ENCODE measurements at regions not wholly inside any gene's neighbourhood (a gene's known extent, or its start where the extent isn't known, plus 50 kb on each side); places are given as distances from the start of the nearest gene placed in this dataset.

DNA sequence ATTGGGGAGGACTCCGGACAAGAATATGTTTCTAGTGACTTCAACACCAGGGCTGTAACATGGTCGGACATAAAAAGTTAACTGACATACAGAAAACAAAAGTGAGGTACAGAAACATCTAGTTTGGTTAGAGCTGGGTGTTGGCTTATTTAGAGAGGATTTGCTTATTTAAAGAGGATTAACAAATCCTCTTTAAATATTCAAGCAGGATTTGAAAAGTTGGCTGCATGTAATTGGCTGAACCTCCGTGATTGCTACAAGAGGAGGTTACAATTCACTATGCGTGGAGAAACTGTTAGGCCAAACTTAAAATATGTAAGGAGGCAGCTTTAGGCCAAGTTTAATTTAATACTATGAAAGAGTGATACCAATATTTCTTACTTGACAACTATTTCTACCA lies 2707.4 kb downstream of the ARAP2 start:
- H3K4me3 ChIP-seq (ENCODE audit: low read length, poor library complexity, severe bottlenecking), result no peak overlapping the region
- H2AFZ ChIP-seq (ENCODE audit: low read length), result no peak overlapping the region
- no peaks in the 10 kb centered on the region for H4K20me1 ChIP-seq (ENCODE audit: insufficient read depth, low read length, poor library complexity, severe bottlenecking)
- H3F3A ChIP-seq (ENCODE audit: low read depth), result no peaks in the 10 kb centered on the region
- no peak overlapping the region for H3K9ac ChIP-seq (ENCODE audit: low read depth, low read length, poor library complexity, severe bottlenecking)
- H3K79me2 ChIP-seq (ENCODE audit: insufficient read depth, low read length), result no peaks in the 10 kb centered on the region
- no peaks in the 10 kb centered on the region for H3K4me1 ChIP-seq (ENCODE audit: insufficient read depth, low read length, poor library complexity, severe bottlenecking)
- no peaks in the 10 kb centered on the region for H3K9me2 ChIP-seq (replicated peaks; ENCODE audit: low read depth, low read length)
- TF ChIP-seq CTCF (conservative IDR thresholded peaks at IDR 0.05; ENCODE audit: low read length) (no peak), EZH2phosphoT487 (IDR thresholded peaks at IDR 0.05; ENCODE audit: borderline replicate concordance) (no peak)
- H3K27me3 ChIP-seq (ENCODE audit: insufficient read depth, low read length, poor library complexity, severe bottlenecking), result no peaks in the 10 kb centered on the region
- H3K9me3 ChIP-seq (ENCODE audit: insufficient read depth, low read depth, low read length), result no peaks in the 10 kb centered on the region
- no peaks in the 10 kb centered on the region for H3K36me3 ChIP-seq (ENCODE audit: insufficient read depth, low read length)
- H3K4me2 ChIP-seq (ENCODE audit: low read depth, low read length, poor library complexity, severe bottlenecking), result no peak overlapping the region

DNA sequence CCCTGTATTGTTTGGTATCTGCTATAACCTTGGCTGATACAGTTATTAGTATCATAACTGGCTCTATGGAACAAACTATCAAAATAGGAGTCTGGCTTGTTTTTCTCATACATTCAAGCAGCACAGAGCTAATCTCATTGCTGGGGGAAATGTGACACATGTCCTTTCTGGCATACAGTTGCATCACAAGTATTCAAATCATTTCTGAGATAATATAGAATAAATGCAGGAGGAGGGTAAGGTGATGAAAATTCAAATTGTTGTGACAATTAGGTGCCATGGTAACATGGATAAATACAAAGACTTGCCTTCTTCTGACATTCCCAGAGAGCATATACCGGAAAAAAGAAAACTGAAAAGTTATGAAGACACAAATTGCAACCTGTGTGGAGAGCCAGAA lies 2706.8 kb downstream of the ARAP2 start:
- Histone ChIP-seq H3F3A (ENCODE audit: low read depth) (no peaks in the 10 kb centered on the region), H3K4me2 (ENCODE audit: low read depth, low read length, poor library complexity, severe bottlenecking) (no peak overlapping the region), H3K27me3 (ENCODE audit: insufficient read depth, low read length, poor library complexity, severe bottlenecking) (no peaks in the 10 kb centered on the region), H3K9ac (ENCODE audit: low read depth, low read length, poor library complexity, severe bottlenecking) (no peak overlapping the region), H3K36me3 (ENCODE audit: insufficient read depth, low read length) (no peaks in the 10 kb centered on the region), H3K9me2 (replicated peaks; ENCODE audit: low read depth, low read length) (no peaks in the 10 kb centered on the region), H4K20me1 (ENCODE audit: insufficient read depth, low read length, poor library complexity, severe bottlenecking) (no peaks in the 10 kb centered on the region), H3K79me2 (ENCODE audit: insufficient read depth, low read length) (no peaks in the 10 kb centered on the region), H3K4me1 (ENCODE audit: insufficient read depth, low read length, poor library complexity, severe bottlenecking) (no peaks in the 10 kb centered on the region), H2AFZ (ENCODE audit: low read length) (no peak overlapping the region), H3K4me3 (ENCODE audit: low read length, poor library complexity, severe bottlenecking) (no peak overlapping the region), H3K9me3 (ENCODE audit: insufficient read depth, low read depth, low read length) (no peaks in the 10 kb centered on the region)
- TF ChIP-seq EZH2phosphoT487 (IDR thresholded peaks at IDR 0.05; ENCODE audit: borderline replicate concordance) (no peak), CTCF (conservative IDR thresholded peaks at IDR 0.05; ENCODE audit: low read length) (no peak)

- Histone ChIP-seq H3K4me3 (ENCODE audit: low read length, poor library complexity, severe bottlenecking) (no peak overlapping the region), H3K9me3 (ENCODE audit: insufficient read depth, low read depth, low read length) (no peaks in the 10 kb centered on the region)
These were observed 2700.3 kb downstream of the ARAP2 start for GRCh38 chr4:33543941-33544450.

More at GRCh38 chr4:33543941-33544450, 2700.3 kb downstream of the ARAP2 start:
- Histone ChIP-seq H3K9me2 (replicated peaks; ENCODE audit: low read depth, low read length) (no peaks in the 10 kb centered on the region), H3K36me3 (ENCODE audit: insufficient read depth, low read length) (no peaks in the 10 kb centered on the region), H3K9ac (ENCODE audit: low read depth, low read length, poor library complexity, severe bottlenecking) (no peak overlapping the region), H3K4me1 (ENCODE audit: insufficient read depth, low read length, poor library complexity, severe bottlenecking) (no peaks in the 10 kb centered on the region), H4K20me1 (ENCODE audit: insufficient read depth, low read length, poor library complexity, severe bottlenecking) (no peaks in the 10 kb centered on the region), H3K27me3 (ENCODE audit: insufficient read depth, low read length, poor library complexity, severe bottlenecking) (no peaks in the 10 kb centered on the region), H3K79me2 (ENCODE audit: insufficient read depth, low read length) (no peaks in the 10 kb centered on the region), H2AFZ (ENCODE audit: low read length) (no peak overlapping the region), H3K4me2 (ENCODE audit: low read depth, low read length, poor library complexity, severe bottlenecking) (no peak overlapping the region), H3F3A (ENCODE audit: low read depth) (no peaks in the 10 kb centered on the region)
- TF ChIP-seq CTCF (conservative IDR thresholded peaks at IDR 0.05; ENCODE audit: low read length) (no peak), EZH2phosphoT487 (IDR thresholded peaks at IDR 0.05; ENCODE audit: borderline replicate concordance) (no peak)

Data from Loucy (cell line).